Stomach (tissue), 8 donors: ENCODE measurements at regions not wholly inside any gene's neighbourhood (a gene's known extent, or its start where the extent isn't known, plus 50 kb on each side); places are given as distances from the start of the nearest gene placed in this dataset.

Experiments used
- DNase-seq, 2 donors: peaks; one replicate each; pipeline versions ENCODE4 v3.0.0 to v3.0.0-alpha.2; 2013 to 2019
- H3K27ac ChIP-seq, 5 donors: fragments of 200-600 bp in 4 of 5; sonication (generic) in 4 of 5; one replicate each; pipeline ENCODE4 v1.5.1; 2013 to 2019; ENCODE audit warnings: mild to moderate bottlenecking in 1 of 5, moderate library complexity in 1 of 5
- H3K27me3 ChIP-seq, 3 donors: fragments of 200-600 bp; sonication (generic); one replicate each; pipeline ENCODE4 v1.5.1; 2017 to 2019; ENCODE audit warnings: mixed run types in 1 of 3
- H3K36me3 ChIP-seq, 4 donors: fragments of 200-600 bp; sonication (generic); 1 replicate in 3 of 4; 2 replicates in 1 of 4; pipeline ENCODE4 v1.5.1; 2016 to 2019
- H3K4me1 ChIP-seq, 4 donors: fragments of 200-600 bp; sonication (generic); one replicate each; pipeline ENCODE4 v1.5.1; 2016 to 2019
- H3K4me3 ChIP-seq, 4 donors: fragments of 200-600 bp; sonication (generic) in 3 of 4; one replicate each; pipeline ENCODE4 v1.5.1; 2016 to 2019; ENCODE audit warnings: mild to moderate bottlenecking in 1 of 4
- H3K9me3 ChIP-seq, 4 donors: fragments of 200-600 bp; sonication (generic); one replicate each; pipeline ENCODE4 v1.5.1; 2016 to 2019
- CTCF ChIP-seq, 7 experiments: fragments of 450-650 bp in 4 of 7; fragments of 200-600 bp in 3 of 7; sonication (generic) in 3 of 7; IDR thresholded peaks; one replicate each; pipeline ENCODE4 v1.5.1; 2016 to 2019; ENCODE audit warnings: antibody characterized with exemption in 7 of 7, control low read depth in 2 of 7, mild to moderate bottlenecking in 1 of 7
- EP300 ChIP-seq: sonication (generic); formaldehyde crosslinking; IDR thresholded peaks from one replicate; pipeline ENCODE4 v1.6.1; 2017; ENCODE audit warnings: antibody characterized with exemption
- POLR2A ChIP-seq, 4 donors: fragments of 450-650 bp; IDR thresholded peaks; one replicate each; pipeline ENCODE4 v1.6.1; 2016; ENCODE audit warnings: antibody characterized with exemption in 4 of 4, control low read depth in 2 of 4, mild to moderate bottlenecking in 1 of 4, moderate library complexity in 1 of 4
- POLR2AphosphoS5 ChIP-seq, 3 donors: sonication (generic); formaldehyde crosslinking; IDR thresholded peaks; one replicate each; pipeline ENCODE4 v1.6.1; 2016; ENCODE audit warnings: antibody characterized with exemption in 3 of 3
- WGBS, 5 donors: extraction: QIAGEN DNeasy Blood & Tissue Kit in 3 of 5; methylation state at CpG; one replicate each; pipeline versions ENCODE4 v1.1.5 to v1.1.7; 2013 to 2018; 5-methylcytosine and 5-hydroxymethylcytosine counted together
- intact Hi-C: fragments of 100-400 bp; cut with DNase I; formaldehyde crosslinking; loops from one replicate; pipeline ENCODE4 v1.15.1; 2023; ENCODE audit warnings: low total_unique reads
- donor health status: healthy with polysubstance abuse.
- donor health status: Bipolar disorder and iron deficiency.
- donor health status: healthy.

GRCh38 chr17:65438708-65439294, 122.6 kb downstream of the AXIN2 start:
- H3K4me3 ChIP-seq: no peak overlapping the region
- intact Hi-C loops: no loop called here
- TF ChIP-seq POLR2AphosphoS5 (IDR thresholded peaks at IDR 0.05) (no peak), POLR2A (IDR thresholded peaks at IDR 0.05) (no peak), EP300 (no peak), CTCF (IDR thresholded peaks at IDR 0.05) (no peak)
- no peaks in the 10 kb centered on the region for H3K4me1 ChIP-seq
- H3K9me3 ChIP-seq: no peaks in the 10 kb centered on the region
- H3K27me3 ChIP-seq: peaks cover 0 to 34% (median 5%) of the 10 kb centered on the region in 3 donors
- H3K36me3 ChIP-seq: no peaks in the 10 kb centered on the region
- DNase-seq: peak in 1 of 2 donors; percentile 46
- 22 to 46% (median 31%) methylated on average over 7 of the region's 7 CpGs for WGBS, 5 donors
- no peak overlapping the region for H3K27ac ChIP-seq

- no peak overlapping the region for H3K4me3 ChIP-seq
- TF ChIP-seq EP300: no peak
- no peak for TF ChIP-seq POLR2AphosphoS5 (IDR thresholded peaks at IDR 0.05)
- no peak for TF ChIP-seq CTCF (IDR thresholded peaks at IDR 0.05)
- no peak for TF ChIP-seq POLR2A (IDR thresholded peaks at IDR 0.05)
- H3K9me3 ChIP-seq: peaks cover 0 to 3% (median 0%) of the 10 kb centered on the region in 4 donors
- no peaks in the 10 kb centered on the region for H3K36me3 ChIP-seq
- intact Hi-C loops: no loop called here
- H3K27ac ChIP-seq: no peak overlapping the region
- H3K27me3 ChIP-seq: peaks cover 0 to 34% (median 5%) of the 10 kb centered on the region in 3 donors
- WGBS, 5 donors: 53 to 70% (median 66%) methylated on average over 8 to 11 of the region's 11 CpGs
- H3K4me1 ChIP-seq: no peaks in the 10 kb centered on the region
- no peak for DNase-seq
Observed at GRCh38 chr17:65438173-65438572, 123.3 kb downstream of the AXIN2 start.

GRCh38 chr17:65436871-65437270, 124.6 kb downstream of the AXIN2 start:
- H3K4me3 ChIP-seq: no peak overlapping the region
- H3K4me1 ChIP-seq: no peaks in the 10 kb centered on the region
- intact Hi-C loops: no loop called here
- 69 to 81% (median 76%) methylated on average over 10 of the region's 10 CpGs for WGBS, 5 donors
- H3K27ac ChIP-seq: no peak overlapping the region
- H3K27me3 ChIP-seq: peaks cover 0 to 34% (median 5%) of the 10 kb centered on the region in 3 donors
- H3K9me3 ChIP-seq: peaks cover 0 to 16% (median 5%) of the 10 kb centered on the region in 4 donors
- TF ChIP-seq CTCF (IDR thresholded peaks at IDR 0.05) (no peak), POLR2AphosphoS5 (IDR thresholded peaks at IDR 0.05) (no peak), POLR2A (IDR thresholded peaks at IDR 0.05) (no peak), EP300 (no peak)
- H3K36me3 ChIP-seq: no peaks in the 10 kb centered on the region
- DNase-seq: no peak

GRCh38 chr17:65434878-65435277, 126.6 kb downstream of the AXIN2 start:
- 77 to 91% (median 83%) methylated on average over 2 of the region's 2 CpGs for WGBS, 5 donors
- peaks cover 0 to 34% (median 5%) of the 10 kb centered on the region in 3 donors for H3K27me3 ChIP-seq
- no peaks in the 10 kb centered on the region for H3K4me1 ChIP-seq
- H3K4me3 ChIP-seq: no peak overlapping the region
- no peak for TF ChIP-seq POLR2AphosphoS5 (IDR thresholded peaks at IDR 0.05)
- no peak for TF ChIP-seq POLR2A (IDR thresholded peaks at IDR 0.05)
- no peak for TF ChIP-seq EP300
- TF ChIP-seq CTCF (IDR thresholded peaks at IDR 0.05): no peak
- no peaks in the 10 kb centered on the region for H3K36me3 ChIP-seq
- H3K9me3 ChIP-seq: peaks cover 0 to 17% (median 7%) of the 10 kb centered on the region in 4 donors
- intact Hi-C loops: no loop called here
- no peak overlapping the region for H3K27ac ChIP-seq
- DNase-seq: no peak
